GM23338 (cell line): ENCODE measurements at regions not wholly inside any gene's neighbourhood (a gene's known extent, or its start where the extent isn't known, plus 50 kb on each side); places are given as distances from the start of the nearest gene placed in this dataset.

ENCODE experiments used
- ATAC-seq: fragments of 200-7000 bp; cut with Tn5 transposase; 3 replicates; pipeline ENCODE4 v1.9.1; 2020
- DNase-seq: peaks from one replicate; pipeline ENCODE4 v3.0.0-alpha.2; 2015; ENCODE audit warnings: low spot score
- H2AFZ ChIP-seq: fragments of 200-600 bp; sonication (generic); 2 replicates; pipeline ENCODE4 v1.8.0; 2016; ENCODE audit warnings: antibody characterized with exemption, mild to moderate bottlenecking, moderate library complexity
- H3F3A ChIP-seq: fragments of 200-600 bp; sonication (generic); replicated peaks from 2 replicates; pipeline ENCODE4 v1.8.0; 2017; ENCODE audit warnings: antibody characterized with exemption, mixed run types, low read depth
- H3K27ac ChIP-seq: fragments of 200-600 bp; sonication (generic); 2 replicates; pipeline ENCODE4 v1.6.1; 2016; ENCODE audit warnings: low read depth
- H3K27me3 ChIP-seq: fragments of 200-600 bp; sonication (generic); 2 replicates; pipeline ENCODE4 v1.8.0; 2016; ENCODE audit warnings: mild to moderate bottlenecking, mixed run types, moderate library complexity; ENCODE audit not compliant: insufficient read depth
- H3K36me3 ChIP-seq: fragments of 200-600 bp; sonication (generic); 2 replicates; pipeline ENCODE4 v1.8.0; 2016; ENCODE audit warnings: mild to moderate bottlenecking; ENCODE audit not compliant: insufficient read depth
- H3K4me1 ChIP-seq: fragments of 200-600 bp; sonication (generic); 2 replicates; pipeline ENCODE4 v1.8.0; 2016; ENCODE audit warnings: mild to moderate bottlenecking, moderate library complexity; ENCODE audit not compliant: insufficient read depth
- H3K4me2 ChIP-seq: fragments of 200-600 bp; sonication (generic); 2 replicates; pipeline ENCODE4 v1.7.1; 2017; ENCODE audit warnings: mixed run types
- H3K4me3 ChIP-seq: fragments of 200-600 bp; sonication (generic); 2 replicates; pipeline ENCODE4 v1.6.1; 2016; ENCODE audit warnings: mixed run types
- H3K79me2 ChIP-seq: fragments of 200-600 bp; sonication (generic); replicated peaks from 2 replicates; pipeline ENCODE4 v1.8.0; 2017; ENCODE audit warnings: mild to moderate bottlenecking; ENCODE audit not compliant: insufficient read depth
- H3K9me2 ChIP-seq: fragments of 200-600 bp; sonication (generic); 2 replicates; pipeline ENCODE4 v1.8.0; 2017; ENCODE audit not compliant: insufficient read depth
- H4K20me1 ChIP-seq: fragments of 200-600 bp; sonication (generic); replicated peaks from 2 replicates; pipeline ENCODE4 v1.8.0; 2017; ENCODE audit warnings: mild to moderate bottlenecking; ENCODE audit not compliant: insufficient read depth
- H3K27ac Mint-ChIP-seq: 2 replicates; pipeline ENCODE4 v1.8.0; 2020; ENCODE audit warnings: inconsistent platforms, mild to moderate bottlenecking, moderate library complexity, mixed read lengths
- H3K27me3 Mint-ChIP-seq: 3 replicates; pipeline ENCODE4 v1.8.0; 2022; ENCODE audit warnings: low read depth, mild to moderate bottlenecking, moderate library complexity, mixed read lengths, inconsistent platforms; ENCODE audit not compliant: insufficient read depth, poor library complexity
- H3K36me3 Mint-ChIP-seq: 3 replicates; pipeline ENCODE4 v1.8.0; 2021; ENCODE audit warnings: low read depth, mild to moderate bottlenecking, inconsistent platforms, moderate library complexity, mixed read lengths
- H3K4me1 Mint-ChIP-seq: 3 replicates; pipeline ENCODE4 v1.8.0; 2020; ENCODE audit warnings: mild to moderate bottlenecking, inconsistent platforms, mixed read lengths
- H3K4me3 Mint-ChIP-seq: 3 replicates; pipeline ENCODE4 v1.8.0; 2021; ENCODE audit warnings: moderate library complexity, mild to moderate bottlenecking, inconsistent platforms, mixed read lengths
- H3K9me3 Mint-ChIP-seq: 3 replicates; pipeline ENCODE4 v1.8.0; 2020; ENCODE audit warnings: moderate library complexity, mild to moderate bottlenecking, inconsistent platforms, mixed read lengths
- CREB1 ChIP-seq: fragments of 250-450 bp; sonication (Bioruptor Pico); IDR thresholded peaks from 2 replicates; pipeline ENCODE4 v1.5.0; 2020; ENCODE audit warnings: low read depth, mild to moderate bottlenecking, moderate library complexity
- EZH2 ChIP-seq: fragments of 200-600 bp; sonication (generic); IDR thresholded peaks from one replicate; pipeline ENCODE4 v1.8.0; 2017; ENCODE audit warnings: antibody characterized with exemption, mild to moderate bottlenecking, low read depth; ENCODE audit not compliant: unreplicated experiment
- EZH2phosphoT487 ChIP-seq: fragments of 200-600 bp; sonication (generic); IDR thresholded peaks from one replicate; pipeline ENCODE4 v1.8.1; 2018; ENCODE audit warnings: antibody characterized with exemption; ENCODE audit not compliant: unreplicated experiment
- JUNB ChIP-seq: IDR thresholded peaks from one replicate; pipeline ENCODE4 v1.6.1; 2016; ENCODE audit warnings: antibody characterized with exemption; ENCODE audit not compliant: unreplicated experiment
- NANOG ChIP-seq: IDR thresholded peaks from 2 replicates; pipeline ENCODE4 v1.6.1; 2016; ENCODE audit warnings: antibody characterized with exemption, borderline replicate concordance
- POLR2AphosphoS5 ChIP-seq: IDR thresholded peaks from 2 replicates; pipeline ENCODE4 v1.6.1; 2016; ENCODE audit warnings: antibody characterized with exemption, low read depth
- STAT1 ChIP-seq: IDR thresholded peaks from one replicate; pipeline ENCODE4 v1.6.1; 2016; ENCODE audit warnings: antibody characterized with exemption; ENCODE audit not compliant: unreplicated experiment
- ZNF114 ChIP-seq: fragments of 250-450 bp; sonication (Bioruptor Pico); IDR thresholded peaks from 2 replicates; pipeline ENCODE4 v1.5.0; 2020; ENCODE audit warnings: mild to moderate bottlenecking, moderate library complexity
- ZNF331 ChIP-seq: fragments of 250-450 bp; sonication (Bioruptor Pico); IDR thresholded peaks from 2 replicates; pipeline ENCODE4 v1.5.0; 2020; ENCODE audit warnings: low read depth, mild to moderate bottlenecking, moderate library complexity
- TF ChIP-seq, protein P1 (sequence below): fragments of 250-450 bp; sonication (Bioruptor Pico); IDR thresholded peaks from 2 replicates; pipeline ENCODE4 v1.5.0; 2020; ENCODE audit warnings: mild to moderate bottlenecking, moderate library complexity
- TF ChIP-seq, protein P2 (sequence below), 2 experiments: fragments of 200-600 bp in 1 of 2; sonication (generic) in 1 of 2; conservative IDR thresholded peaks; 2 replicates each; pipeline versions ENCODE4 v1.5.1 to v1.6.1; 2016 to 2017; ENCODE audit warnings: antibody characterized with exemption in 2 of 2, low read depth in 2 of 2, mild to moderate bottlenecking in 2 of 2, moderate library complexity in 1 of 2
- TF ChIP-seq, protein P3 (sequence below): IDR thresholded peaks from 2 replicates; pipeline ENCODE4 v1.6.1; 2016; ENCODE audit warnings: antibody characterized with exemption
- TF ChIP-seq, protein P4 (sequence below): IDR thresholded peaks from one replicate; pipeline ENCODE4 v1.6.1; 2018; ENCODE audit warnings: antibody characterized with exemption; ENCODE audit not compliant: unreplicated experiment

DNA sequence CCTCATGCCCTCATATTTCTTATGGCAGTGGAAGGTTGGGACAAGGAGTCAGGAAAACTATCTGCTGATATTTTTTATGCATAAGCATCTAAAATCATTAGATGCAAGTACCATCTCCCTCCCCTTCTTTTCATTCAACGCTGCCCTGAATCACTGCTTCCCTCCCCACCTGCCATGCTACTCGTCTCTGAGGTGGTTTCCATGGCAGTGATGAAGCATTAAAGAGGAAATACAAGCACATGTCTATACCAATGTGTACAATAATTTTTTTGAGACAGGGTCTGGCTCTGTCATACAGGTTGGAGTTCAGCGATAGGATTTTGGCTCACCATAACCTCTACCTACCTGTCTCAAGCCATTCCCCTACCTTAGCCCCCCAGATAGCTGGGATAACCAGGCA is 67.5 kb upstream of the SETMAR start:
- H3K9me3 Mint-ChIP-seq, result peaks cover 62% of the 10 kb centered on the region
- H3F3A ChIP-seq, result no peaks in the 10 kb centered on the region
- no peak overlapping the region for H3K27ac ChIP-seq
- peaks cover 24% of the 10 kb centered on the region for H3K4me1 Mint-ChIP-seq
- ATAC-seq (no peak), DNase-seq (no peak)
- TF ChIP-seq ZNF331 (CRISPR knock-in tag), result no peak
- no peak for TF ChIP-seq JUNB
- TF ChIP-seq ZNF114 (CRISPR knock-in tag), result no peak
- TF ChIP-seq EZH2, result no peak
- no peak for TF ChIP-seq NANOG
- TF ChIP-seq POLR2AphosphoS5, result no peak
- no peak for TF ChIP-seq STAT1
- TF ChIP-seq, protein P1, sequence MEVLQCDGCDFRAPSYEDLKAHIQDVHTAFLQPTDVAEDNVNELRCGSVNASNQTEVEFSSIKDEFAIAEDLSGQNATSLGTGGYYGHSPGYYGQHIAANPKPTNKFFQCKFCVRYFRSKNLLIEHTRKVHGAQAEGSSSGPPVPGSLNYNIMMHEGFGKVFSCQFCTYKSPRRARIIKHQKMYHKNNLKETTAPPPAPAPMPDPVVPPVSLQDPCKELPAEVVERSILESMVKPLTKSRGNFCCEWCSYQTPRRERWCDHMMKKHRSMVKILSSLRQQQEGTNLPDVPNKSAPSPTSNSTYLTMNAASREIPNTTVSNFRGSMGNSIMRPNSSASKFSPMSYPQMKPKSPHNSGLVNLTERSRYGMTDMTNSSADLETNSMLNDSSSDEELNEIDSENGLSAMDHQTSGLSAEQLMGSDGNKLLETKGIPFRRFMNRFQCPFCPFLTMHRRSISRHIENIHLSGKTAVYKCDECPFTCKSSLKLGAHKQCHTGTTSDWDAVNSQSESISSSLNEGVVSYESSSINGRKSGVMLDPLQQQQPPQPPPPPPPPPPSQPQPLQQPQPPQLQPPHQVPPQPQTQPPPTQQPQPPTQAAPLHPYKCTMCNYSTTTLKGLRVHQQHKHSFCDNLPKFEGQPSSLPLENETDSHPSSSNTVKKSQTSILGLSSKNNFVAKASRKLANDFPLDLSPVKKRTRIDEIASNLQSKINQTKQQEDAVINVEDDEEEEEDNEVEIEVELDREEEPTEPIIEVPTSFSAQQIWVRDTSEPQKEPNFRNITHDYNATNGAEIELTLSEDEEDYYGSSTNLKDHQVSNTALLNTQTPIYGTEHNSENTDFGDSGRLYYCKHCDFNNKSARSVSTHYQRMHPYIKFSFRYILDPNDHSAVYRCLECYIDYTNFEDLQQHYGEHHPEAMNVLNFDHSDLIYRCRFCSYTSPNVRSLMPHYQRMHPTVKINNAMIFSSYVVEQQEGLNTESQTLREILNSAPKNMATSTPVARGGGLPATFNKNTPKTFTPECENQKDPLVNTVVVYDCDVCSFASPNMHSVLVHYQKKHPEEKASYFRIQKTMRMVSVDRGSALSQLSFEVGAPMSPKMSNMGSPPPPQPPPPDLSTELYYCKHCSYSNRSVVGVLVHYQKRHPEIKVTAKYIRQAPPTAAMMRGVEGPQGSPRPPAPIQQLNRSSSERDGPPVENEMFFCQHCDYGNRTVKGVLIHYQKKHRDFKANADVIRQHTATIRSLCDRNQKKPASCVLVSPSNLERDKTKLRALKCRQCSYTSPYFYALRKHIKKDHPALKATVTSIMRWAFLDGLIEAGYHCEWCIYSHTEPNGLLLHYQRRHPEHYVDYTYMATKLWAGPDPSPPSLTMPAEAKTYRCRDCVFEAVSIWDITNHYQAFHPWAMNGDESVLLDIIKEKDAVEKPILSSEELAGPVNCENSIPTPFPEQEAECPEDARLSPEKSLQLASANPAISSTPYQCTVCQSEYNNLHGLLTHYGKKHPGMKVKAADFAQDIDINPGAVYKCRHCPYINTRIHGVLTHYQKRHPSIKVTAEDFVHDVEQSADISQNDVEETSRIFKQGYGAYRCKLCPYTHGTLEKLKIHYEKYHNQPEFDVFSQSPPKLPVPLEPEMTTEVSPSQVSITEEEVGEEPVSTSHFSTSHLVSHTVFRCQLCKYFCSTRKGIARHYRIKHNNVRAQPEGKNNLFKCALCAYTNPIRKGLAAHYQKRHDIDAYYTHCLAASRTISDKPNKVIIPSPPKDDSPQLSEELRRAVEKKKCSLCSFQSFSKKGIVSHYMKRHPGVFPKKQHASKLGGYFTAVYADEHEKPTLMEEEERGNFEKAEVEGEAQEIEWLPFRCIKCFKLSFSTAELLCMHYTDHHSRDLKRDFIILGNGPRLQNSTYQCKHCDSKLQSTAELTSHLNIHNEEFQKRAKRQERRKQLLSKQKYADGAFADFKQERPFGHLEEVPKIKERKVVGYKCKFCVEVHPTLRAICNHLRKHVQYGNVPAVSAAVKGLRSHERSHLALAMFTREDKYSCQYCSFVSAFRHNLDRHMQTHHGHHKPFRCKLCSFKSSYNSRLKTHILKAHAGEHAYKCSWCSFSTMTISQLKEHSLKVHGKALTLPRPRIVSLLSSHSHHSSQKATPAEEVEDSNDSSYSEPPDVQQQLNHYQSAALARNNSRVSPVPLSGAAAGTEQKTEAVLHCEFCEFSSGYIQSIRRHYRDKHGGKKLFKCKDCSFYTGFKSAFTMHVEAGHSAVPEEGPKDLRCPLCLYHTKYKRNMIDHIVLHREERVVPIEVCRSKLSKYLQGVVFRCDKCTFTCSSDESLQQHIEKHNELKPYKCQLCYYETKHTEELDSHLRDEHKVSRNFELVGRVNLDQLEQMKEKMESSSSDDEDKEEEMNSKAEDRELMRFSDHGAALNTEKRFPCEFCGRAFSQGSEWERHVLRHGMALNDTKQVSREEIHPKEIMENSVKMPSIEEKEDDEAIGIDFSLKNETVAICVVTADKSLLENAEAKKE (CRISPR knock-in tag), result no peak
- TF ChIP-seq, protein P2, sequence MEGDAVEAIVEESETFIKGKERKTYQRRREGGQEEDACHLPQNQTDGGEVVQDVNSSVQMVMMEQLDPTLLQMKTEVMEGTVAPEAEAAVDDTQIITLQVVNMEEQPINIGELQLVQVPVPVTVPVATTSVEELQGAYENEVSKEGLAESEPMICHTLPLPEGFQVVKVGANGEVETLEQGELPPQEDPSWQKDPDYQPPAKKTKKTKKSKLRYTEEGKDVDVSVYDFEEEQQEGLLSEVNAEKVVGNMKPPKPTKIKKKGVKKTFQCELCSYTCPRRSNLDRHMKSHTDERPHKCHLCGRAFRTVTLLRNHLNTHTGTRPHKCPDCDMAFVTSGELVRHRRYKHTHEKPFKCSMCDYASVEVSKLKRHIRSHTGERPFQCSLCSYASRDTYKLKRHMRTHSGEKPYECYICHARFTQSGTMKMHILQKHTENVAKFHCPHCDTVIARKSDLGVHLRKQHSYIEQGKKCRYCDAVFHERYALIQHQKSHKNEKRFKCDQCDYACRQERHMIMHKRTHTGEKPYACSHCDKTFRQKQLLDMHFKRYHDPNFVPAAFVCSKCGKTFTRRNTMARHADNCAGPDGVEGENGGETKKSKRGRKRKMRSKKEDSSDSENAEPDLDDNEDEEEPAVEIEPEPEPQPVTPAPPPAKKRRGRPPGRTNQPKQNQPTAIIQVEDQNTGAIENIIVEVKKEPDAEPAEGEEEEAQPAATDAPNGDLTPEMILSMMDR (conservative IDR thresholded peaks at IDR 0.05; ENCODE audit: low read depth in 2 of 2), result no peak
- TF ChIP-seq EZH2phosphoT487, result no peak
- TF ChIP-seq, protein P3, sequence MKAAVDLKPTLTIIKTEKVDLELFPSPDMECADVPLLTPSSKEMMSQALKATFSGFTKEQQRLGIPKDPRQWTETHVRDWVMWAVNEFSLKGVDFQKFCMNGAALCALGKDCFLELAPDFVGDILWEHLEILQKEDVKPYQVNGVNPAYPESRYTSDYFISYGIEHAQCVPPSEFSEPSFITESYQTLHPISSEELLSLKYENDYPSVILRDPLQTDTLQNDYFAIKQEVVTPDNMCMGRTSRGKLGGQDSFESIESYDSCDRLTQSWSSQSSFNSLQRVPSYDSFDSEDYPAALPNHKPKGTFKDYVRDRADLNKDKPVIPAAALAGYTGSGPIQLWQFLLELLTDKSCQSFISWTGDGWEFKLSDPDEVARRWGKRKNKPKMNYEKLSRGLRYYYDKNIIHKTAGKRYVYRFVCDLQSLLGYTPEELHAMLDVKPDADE, result no peak
- TF ChIP-seq, protein P4, sequence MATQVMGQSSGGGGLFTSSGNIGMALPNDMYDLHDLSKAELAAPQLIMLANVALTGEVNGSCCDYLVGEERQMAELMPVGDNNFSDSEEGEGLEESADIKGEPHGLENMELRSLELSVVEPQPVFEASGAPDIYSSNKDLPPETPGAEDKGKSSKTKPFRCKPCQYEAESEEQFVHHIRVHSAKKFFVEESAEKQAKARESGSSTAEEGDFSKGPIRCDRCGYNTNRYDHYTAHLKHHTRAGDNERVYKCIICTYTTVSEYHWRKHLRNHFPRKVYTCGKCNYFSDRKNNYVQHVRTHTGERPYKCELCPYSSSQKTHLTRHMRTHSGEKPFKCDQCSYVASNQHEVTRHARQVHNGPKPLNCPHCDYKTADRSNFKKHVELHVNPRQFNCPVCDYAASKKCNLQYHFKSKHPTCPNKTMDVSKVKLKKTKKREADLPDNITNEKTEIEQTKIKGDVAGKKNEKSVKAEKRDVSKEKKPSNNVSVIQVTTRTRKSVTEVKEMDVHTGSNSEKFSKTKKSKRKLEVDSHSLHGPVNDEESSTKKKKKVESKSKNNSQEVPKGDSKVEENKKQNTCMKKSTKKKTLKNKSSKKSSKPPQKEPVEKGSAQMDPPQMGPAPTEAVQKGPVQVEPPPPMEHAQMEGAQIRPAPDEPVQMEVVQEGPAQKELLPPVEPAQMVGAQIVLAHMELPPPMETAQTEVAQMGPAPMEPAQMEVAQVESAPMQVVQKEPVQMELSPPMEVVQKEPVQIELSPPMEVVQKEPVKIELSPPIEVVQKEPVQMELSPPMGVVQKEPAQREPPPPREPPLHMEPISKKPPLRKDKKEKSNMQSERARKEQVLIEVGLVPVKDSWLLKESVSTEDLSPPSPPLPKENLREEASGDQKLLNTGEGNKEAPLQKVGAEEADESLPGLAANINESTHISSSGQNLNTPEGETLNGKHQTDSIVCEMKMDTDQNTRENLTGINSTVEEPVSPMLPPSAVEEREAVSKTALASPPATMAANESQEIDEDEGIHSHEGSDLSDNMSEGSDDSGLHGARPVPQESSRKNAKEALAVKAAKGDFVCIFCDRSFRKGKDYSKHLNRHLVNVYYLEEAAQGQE, result no peak
- TF ChIP-seq CREB1 (CRISPR knock-in tag), result no peak
- no peak overlapping the region for H2AFZ ChIP-seq
- H3K27ac Mint-ChIP-seq, result no peak overlapping the region
- H3K4me1 ChIP-seq, result peaks cover 9% of the 10 kb centered on the region
- H3K9me2 ChIP-seq, result no peaks in the 10 kb centered on the region
- H3K79me2 ChIP-seq, result no peaks in the 10 kb centered on the region
- H3K4me3 ChIP-seq, result no peak overlapping the region
- H4K20me1 ChIP-seq, result no peaks in the 10 kb centered on the region
- H3K4me2 ChIP-seq, result no peak overlapping the region
- peaks cover 3% of the 10 kb centered on the region; the same call in 1 of the 3 replicates for H3K36me3 Mint-ChIP-seq
- H3K27me3 ChIP-seq, result peaks cover 44% of the 10 kb centered on the region
- no peaks in the 10 kb centered on the region for H3K36me3 ChIP-seq
- H3K27me3 Mint-ChIP-seq, result no peaks in the 10 kb centered on the region
- H3K4me3 Mint-ChIP-seq, result no peak overlapping the region
